T-helper 2 cell treated with Interferon-gamma antibody and Interleukin-4, amounts not matched to agents 100 ng/mL and 5 ng/mL, for 36 hours (primary cell): ENCODE measurements at regions not wholly inside any gene's neighbourhood (a gene's known extent, or its start where the extent isn't known, plus 50 kb on each side); places are given as distances from the start of the nearest gene placed in this dataset.
"Not testable (repeated sequence)": the region's sequence is repeated elsewhere in the genome, so short reads cannot be mapped to it uniquely, and the experiment has no call there.

Source experiments
- intact Hi-C: fragments of 100-400 bp; cut with micrococcal nuclease; formaldehyde crosslinking; loops from one replicate; pipeline ENCODE4 v1.15.1; 2023

- intact Hi-C loops: no loop called here
Measured at GRCh38 chr21:20254964-20255363, 743.2 kb upstream of the NCAM2 start.

- intact Hi-C loops: no loop called here
Measured at GRCh38 chr21:20257052-20257740, 741.0 kb upstream of the NCAM2 start.

DNA sequence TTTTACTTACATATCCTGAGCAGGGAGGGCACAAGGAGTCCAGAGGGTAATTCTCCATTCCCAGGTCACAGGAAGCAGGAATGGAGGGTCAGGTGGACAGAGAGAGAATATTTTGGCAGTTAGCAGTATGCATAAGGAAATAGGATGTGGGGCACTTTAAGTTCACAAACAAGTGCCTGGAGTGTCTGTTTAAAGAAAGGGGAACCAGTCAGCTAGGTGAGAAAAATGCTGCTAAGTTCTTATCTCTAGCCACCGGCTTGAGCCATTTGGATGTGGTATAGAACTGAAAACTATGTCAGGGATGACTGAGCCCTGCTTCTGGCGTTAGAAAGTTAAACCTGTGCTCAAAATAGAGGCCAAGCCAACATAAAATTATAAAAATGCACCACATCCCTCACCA, 739.7 kb upstream of the NCAM2 start:
- intact Hi-C loops: no loop called here

DNA sequence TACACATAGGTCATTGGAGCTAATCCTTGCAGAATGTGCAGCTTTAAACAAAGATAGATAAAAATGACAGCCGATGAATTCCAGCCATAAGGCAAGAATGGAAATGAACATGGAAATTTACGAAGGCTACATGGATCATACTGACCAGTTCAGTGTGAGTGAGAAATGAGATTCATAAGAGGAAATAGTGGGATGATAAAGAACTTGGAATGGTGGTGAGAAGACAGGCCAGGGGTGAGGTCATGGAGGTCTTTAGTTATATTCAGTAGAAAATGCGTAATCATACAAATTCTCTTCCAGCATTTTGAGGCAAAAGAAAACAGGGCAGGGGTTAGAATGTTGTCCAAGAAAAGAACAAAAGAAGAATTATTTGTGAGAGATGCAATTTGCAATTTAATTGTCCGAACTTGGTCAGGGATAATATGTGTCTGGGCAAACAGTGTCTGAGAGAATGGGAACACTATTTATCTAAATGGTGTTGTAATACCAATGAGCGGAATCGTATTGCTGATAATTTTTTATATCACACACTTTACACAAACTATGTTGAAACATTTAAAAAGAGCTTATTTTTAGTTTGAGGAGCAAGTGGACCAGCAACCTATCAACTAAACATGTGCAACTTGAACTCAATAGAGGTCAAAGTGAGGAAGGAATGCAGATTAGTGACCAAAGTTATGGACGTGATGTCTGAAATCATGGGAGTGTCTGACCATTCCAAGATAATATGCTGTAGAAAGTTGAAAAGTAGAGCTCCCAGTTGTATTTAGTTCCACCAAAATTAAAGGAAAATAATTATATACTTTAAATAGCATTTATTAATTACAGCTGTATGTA, 739.0 kb upstream of the NCAM2 start:
- intact Hi-C loops: no loop called here

- intact Hi-C loops: no loop called here
Measured at GRCh38 chr21:20260124-20260523, 738.1 kb upstream of the NCAM2 start.

DNA sequence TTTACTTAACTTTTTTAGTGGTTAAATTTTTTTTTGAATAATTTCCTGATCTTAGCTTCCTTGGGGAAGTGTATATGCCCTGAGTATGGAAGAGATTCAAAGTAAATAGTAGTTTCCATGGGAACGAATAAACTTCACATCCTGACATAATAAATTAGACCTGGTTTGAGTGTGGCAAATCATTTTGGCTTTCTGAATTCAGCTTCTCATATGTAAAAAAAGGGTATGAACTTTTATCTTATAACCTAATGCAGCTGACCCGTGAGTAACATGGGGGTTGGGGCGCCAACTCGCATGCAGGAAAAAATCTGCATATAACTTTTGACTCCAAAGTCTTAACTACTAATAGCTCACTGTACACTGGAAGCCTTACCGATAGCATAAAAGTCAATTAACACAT, 736.8 kb upstream of the NCAM2 start:
- intact Hi-C loops: no loop called here

DNA sequence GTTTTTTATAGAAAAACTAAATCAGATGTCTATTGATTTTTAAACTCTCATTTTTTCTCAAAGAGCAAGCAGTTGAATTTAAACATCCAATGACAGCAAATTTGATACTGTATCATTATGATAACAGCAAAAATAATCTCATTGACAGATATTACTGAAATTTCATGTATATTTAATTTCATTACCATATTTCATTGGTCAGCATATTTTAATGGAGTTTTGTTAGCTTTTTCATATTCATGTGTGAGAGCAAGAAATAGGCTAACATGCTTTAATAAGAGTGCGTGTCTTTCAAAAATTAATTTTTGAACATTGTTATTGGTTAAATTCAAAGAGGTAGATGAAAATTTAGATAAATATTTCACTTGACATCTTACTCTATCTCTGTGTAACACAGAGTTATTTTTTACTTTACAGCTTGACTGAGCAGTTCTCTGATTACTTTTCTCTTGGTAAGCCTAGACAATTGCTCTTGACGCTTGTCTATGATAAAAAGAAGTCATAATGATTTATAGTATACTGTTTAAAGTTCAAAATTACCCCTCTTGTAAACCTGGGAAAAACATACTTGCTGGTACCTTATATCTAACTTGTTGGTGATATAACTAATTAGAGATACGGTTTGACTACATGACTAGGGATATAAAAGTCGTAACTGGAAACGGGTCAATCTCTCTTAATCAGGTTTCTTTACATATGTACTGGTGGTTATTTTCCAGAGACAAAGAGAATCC, 732.3 kb upstream of the NCAM2 start:
- intact Hi-C loops: no loop called here

- intact Hi-C loops: no loop called here
Measured at GRCh38 chr21:20266441-20266710, 731.8 kb upstream of the NCAM2 start.

DNA sequence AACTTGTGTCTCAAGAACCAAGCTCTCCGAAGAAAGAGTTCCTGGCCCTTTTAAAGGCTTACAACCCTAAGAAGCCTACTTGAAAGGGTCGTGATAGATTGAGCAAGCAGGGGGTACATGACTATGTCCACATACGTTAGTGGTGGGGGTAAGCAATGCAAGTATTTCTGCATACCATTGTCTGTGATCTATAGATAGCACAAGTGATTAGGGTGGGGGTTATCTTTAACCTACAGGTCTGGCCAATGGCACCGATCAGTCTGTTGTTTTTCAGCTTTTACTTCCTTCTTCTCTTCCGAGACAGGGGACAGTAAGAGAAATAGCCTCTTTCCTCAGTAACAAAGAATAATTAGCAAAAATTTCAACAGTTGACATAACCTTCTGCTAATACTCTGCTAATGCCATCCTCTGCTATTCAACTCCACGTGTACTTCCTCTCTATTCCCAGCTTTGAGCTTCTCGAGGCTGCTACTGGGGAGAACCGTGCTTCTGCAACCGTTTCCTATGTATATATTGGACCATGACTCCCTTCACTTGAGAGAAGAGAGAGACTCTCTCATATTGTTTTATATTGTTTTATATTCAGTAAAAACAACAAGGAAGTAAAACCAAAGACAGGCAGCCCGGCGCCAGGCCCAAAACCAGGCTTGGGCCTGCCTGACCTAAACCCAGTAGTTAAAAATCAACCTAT, 727.7 kb upstream of the NCAM2 start:
- intact Hi-C loops: no loop called here

DNA sequence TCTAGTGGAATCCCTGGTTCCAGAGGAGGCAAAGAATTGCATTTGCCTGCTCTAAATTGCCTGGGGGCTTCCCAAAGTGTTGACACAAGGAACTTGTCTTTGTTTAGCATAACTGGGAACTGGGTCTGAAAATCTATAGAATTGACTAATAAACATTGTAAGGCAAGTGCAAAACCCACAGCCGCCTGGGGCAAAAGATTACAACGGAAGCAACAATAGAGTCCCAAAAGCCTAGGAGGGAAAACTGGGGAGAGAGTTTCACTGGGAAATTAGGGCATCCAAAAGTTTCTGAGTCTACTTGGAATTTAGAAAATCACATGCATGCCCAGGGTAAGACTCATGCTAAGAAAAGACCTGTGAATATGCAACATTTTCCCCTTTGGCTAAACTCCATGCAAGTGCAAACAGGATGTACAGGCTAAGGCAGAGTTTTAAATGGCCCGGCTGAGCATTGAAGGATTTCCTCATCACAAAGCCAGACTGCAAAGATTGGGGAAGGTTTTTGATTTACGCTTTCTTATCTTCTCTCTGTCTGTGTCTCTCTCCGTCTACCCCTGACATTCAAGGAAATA, 725.3 kb upstream of the NCAM2 start:
- intact Hi-C loops: no loop called here

GRCh38 chr21:20276377-20276776, 721.8 kb upstream of the NCAM2 start:
- intact Hi-C loops: no loop called here

DNA sequence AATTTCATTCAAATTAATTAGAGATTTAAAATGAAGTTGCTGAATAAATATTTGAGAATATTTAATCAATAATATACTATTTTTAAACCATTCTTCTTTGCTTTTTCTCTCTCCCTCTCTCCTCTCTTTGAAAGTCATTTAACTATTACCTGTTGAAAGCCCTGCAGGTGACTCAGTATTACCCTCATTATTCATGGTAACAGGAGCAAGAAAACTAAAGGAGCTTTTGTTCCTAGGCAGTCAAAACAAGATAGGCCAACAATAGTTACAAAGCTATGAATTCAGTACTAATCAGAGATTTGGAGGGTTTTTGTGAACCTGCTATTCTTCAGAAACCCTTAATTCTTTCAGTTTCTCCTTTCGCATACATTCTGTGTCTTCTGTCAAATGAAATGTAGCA, 721.3 kb upstream of the NCAM2 start:
- intact Hi-C loops: no loop called here

GRCh38 chr21:20283836-20284235, 714.4 kb upstream of the NCAM2 start:
- intact Hi-C loops: no loop called here

DNA sequence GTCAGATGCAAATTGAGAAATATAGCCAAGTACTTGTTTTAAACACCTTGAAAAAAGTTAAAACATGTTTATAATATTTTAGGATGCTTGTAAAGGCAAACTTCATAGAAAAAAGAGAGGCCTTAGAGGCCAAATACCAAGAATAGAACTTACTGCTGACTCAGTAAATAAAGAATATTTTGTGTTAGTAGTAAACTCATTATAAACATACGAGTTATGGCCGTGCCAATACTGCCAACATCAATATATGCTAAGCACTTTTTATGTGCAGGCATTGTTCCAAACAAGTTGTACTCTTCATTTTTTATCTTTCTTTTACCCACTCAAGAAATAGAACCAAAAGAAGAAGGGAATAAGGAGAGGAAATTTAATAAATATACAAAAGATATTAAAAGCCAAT, 705.9 kb upstream of the NCAM2 start:
- intact Hi-C loops: no loop called here

DNA sequence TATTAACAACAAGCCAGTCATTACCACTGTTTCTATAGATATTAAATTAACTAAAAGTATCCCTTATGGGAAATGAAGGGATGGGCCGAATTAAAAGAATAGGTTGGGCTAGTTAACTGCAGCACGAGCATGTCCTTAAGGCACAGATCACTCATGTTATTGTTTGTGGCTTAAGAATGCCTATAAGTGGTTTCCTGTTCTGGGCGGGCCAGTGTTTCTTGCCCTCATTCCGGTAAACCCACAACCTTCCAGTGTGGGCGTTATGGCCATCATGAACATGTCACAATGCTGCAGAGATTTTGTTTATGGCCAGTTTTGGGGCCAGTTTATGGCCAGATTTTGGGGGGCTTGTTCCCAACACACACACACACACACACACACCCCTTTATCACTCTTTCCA, 705.4 kb upstream of the NCAM2 start:
- intact Hi-C loops: not testable (repeated sequence)

DNA sequence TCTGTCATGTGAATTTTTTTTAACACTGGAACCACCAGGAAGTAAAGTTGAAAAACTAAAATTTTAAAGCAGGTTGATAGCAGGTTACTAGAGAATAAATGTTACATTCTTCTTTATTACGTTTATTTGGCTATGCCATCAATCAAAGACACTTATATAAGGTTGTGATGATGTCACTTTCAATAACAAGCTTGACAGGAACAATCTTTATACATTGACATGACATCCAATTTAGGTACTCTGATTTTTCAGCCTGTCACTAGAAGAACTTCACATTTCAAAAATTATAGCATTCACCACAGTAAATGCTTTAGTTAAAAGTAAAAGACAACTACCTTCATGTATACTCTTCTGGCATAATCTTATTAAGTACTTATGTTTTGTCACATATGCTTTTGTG, 696.8 kb upstream of the NCAM2 start:
- intact Hi-C loops: no loop called here

DNA sequence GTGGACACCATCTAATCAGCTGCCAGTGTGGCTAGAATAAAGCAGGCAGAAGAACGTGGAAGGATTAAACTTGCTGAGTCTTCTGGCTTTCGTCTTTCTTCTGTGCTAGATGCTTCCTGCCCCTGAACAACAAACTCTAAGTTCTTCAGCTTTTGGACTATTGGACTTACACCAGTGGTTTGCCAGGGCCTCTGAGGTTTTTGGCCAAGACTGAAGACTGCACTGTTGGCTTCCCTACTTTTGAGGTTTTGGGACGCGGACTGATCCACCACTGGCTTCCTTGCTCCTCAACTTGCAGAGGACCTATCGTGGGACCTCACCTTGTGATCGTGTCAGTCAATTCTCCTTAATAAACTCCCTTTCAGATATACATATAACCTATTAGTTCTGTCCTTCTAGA, 696.1 kb upstream of the NCAM2 start:
- intact Hi-C loops: no loop called here

- intact Hi-C loops: no loop called here
Measured at GRCh38 chr21:20306836-20307235, 691.4 kb upstream of the NCAM2 start.

DNA sequence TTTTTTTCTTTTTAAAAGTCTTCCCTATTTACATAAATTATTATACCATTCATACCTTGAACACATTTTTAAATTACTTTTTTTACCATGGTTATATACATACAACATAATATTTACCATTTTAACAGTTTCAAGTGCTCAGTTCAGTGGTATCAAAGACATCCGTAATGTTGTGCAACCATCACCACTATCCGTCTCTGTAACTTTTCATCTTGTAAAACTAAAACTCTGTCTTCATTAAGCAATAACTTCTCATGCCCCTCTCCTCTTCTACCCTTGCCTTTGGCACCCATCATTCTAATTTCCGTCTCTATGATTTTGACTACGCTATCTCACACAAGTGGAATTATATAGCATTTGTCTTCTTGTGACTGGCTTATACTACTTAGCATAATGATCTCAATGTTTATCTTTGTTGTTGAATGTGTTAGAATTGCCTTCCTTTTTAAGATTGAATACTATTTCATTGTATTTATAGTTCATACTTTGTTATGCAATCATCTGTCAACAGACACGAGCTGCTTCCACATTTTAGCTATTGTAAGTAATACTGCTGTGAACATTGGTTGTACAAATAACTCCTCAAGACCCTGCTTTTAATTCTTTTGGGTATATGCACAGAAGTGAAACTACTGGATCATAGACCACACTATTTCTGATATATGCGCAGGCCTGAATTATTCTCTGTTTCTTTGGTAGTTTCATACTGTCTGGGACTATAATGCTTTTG, 689.5 kb upstream of the NCAM2 start:
- intact Hi-C loops: no loop called here

DNA sequence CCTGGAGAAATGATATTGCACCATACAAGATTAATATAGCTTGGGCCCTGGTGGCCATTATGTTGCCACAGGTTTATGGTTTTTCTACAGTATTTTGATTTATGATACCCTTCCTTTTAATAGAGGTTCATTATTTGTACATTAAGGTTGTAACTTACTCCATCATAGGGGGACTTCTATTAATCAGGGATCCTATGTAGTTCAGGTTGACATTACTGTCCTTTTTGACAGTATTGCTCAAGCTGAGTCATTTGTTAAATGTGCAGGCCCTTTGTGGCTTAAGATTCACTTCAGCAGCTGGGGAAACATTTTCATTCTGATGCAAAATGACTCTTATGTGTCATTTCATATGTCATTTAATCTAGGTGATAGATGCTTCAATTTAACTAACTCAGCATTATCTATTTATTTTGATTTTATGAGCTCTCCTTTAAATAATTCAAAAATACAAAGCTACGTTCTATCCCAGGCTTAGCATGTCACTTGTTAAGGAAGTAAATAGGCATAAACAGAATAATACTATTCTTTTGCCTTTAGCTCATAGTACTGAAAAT, 686.9 kb upstream of the NCAM2 start:
- intact Hi-C loops: no loop called here

DNA sequence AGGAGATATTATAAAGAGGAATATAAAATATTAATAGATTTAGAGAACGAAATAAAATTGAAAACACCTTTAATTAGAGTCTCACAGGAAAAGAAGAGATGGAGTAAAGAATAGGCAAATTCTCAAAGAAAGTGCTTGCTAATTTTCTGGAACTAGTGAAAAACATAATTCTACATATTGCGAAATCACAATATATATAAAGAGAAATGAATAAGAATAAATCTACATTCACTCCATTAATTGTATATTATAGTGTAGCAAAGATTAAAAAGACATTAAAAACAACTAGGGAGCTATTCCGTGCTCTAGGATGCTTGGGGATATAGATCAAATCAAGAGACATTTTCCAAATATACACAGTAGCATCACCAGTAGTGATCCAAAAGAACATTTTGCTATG, 685.2 kb upstream of the NCAM2 start:
- intact Hi-C loops: no loop called here
